ENCODE measurements at regions not wholly inside any gene's neighbourhood (a gene's known extent, or its start where the extent isn't known, plus 50 kb on each side); places are given as distances from the start of the nearest gene placed in this dataset.

GRCh38 chrX:6961286-6962005 lies 186.1 kb upstream of the STS start:
- TF ChIP-seq CTCF (IDR thresholded peaks at IDR 0.05; ENCODE audit: low read depth, low read length, poor library complexity, severe bottlenecking) (no peak), EZH2phosphoT487 (IDR thresholded peaks at IDR 0.05; ENCODE audit: borderline replicate concordance, low read length) (no peak)
